ENCODE measurements at regions not wholly inside any gene's neighbourhood (a gene's known extent, or its start where the extent isn't known, plus 50 kb on each side); places are given as distances from the start of the nearest gene placed in this dataset.

GRCh38 chr2:163259489-163259888 lies 420.9 kb upstream of the KCNH7 start:
- DNase-seq, result no peak

GRCh38 chr2:163255086-163255485 lies 416.5 kb upstream of the KCNH7 start:
- no peak for DNase-seq

- no peak for DNase-seq
These were observed 415.2 kb upstream of the KCNH7 start for GRCh38 chr2:163253621-163254285.

- no peak for DNase-seq
These were observed 413.6 kb upstream of the KCNH7 start for GRCh38 chr2:163252199-163252598.

GRCh38 chr2:163248376-163249253 lies 410.0 kb upstream of the KCNH7 start:
- DNase-seq, result peak; percentile 5

- DNase-seq, result no peak
These were observed 409.3 kb upstream of the KCNH7 start for GRCh38 chr2:163247847-163248220.

GRCh38 chr2:163247156-163247846 lies 408.7 kb upstream of the KCNH7 start:
- peak; percentile 63 for DNase-seq

GRCh38 chr2:163246135-163246534 lies 407.6 kb upstream of the KCNH7 start:
- DNase-seq, result no peak

GRCh38 chr2:163236553-163236952 lies 398.0 kb upstream of the KCNH7 start:
- no peak for DNase-seq

- no peak for DNase-seq
These were observed 393.1 kb upstream of the KCNH7 start for GRCh38 chr2:163231666-163232065.

GRCh38 chr2:163213661-163214081 lies 375.1 kb upstream of the KCNH7 start:
- no peak for DNase-seq

GRCh38 chr2:163210430-163210918 lies 371.9 kb upstream of the KCNH7 start:
- DNase-seq, result no peak

- no peak for DNase-seq
These were observed 369.3 kb upstream of the KCNH7 start for GRCh38 chr2:163207693-163208370.

- no peak for DNase-seq
These were observed 367.2 kb upstream of the KCNH7 start for GRCh38 chr2:163205589-163206254.

- DNase-seq, result no peak
These were observed 362.2 kb upstream of the KCNH7 start for GRCh38 chr2:163200741-163201140.

GRCh38 chr2:163198972-163199371 lies 360.4 kb upstream of the KCNH7 start:
- no peak for DNase-seq

- DNase-seq, result peak; percentile 64
These were observed 359.4 kb upstream of the KCNH7 start for GRCh38 chr2:163198007-163198406.

GRCh38 chr2:163191372-163191771 lies 352.8 kb upstream of the KCNH7 start:
- peak; percentile 63 for DNase-seq

GRCh38 chr2:163187995-163188655 lies 349.6 kb upstream of the KCNH7 start:
- DNase-seq, result no peak

- no peak for DNase-seq
These were observed 348.6 kb upstream of the KCNH7 start for GRCh38 chr2:163187119-163187518.

- DNase-seq, result no peak
These were observed 346.6 kb upstream of the KCNH7 start for GRCh38 chr2:163185160-163185559.

Measured in COR-L47 (cell line).